22Rv1 (cell line): ENCODE measurements at regions not wholly inside any gene's neighbourhood (a gene's known extent, or its start where the extent isn't known, plus 50 kb on each side); places are given as distances from the start of the nearest gene placed in this dataset.

ENCODE experiments used
- ZFX ChIP-seq: fragments of 450-650 bp; IDR thresholded peaks from 2 replicates; pipeline ENCODE4 v1.6.1; 2017; ENCODE audit warnings: antibody characterized with exemption, borderline replicate concordance
- TF ChIP-seq, protein P1 (sequence below): fragments of 450-650 bp; IDR thresholded peaks from 2 replicates; pipeline ENCODE4 v1.5.1; 2017; ENCODE audit warnings: mild to moderate bottlenecking

DNA sequence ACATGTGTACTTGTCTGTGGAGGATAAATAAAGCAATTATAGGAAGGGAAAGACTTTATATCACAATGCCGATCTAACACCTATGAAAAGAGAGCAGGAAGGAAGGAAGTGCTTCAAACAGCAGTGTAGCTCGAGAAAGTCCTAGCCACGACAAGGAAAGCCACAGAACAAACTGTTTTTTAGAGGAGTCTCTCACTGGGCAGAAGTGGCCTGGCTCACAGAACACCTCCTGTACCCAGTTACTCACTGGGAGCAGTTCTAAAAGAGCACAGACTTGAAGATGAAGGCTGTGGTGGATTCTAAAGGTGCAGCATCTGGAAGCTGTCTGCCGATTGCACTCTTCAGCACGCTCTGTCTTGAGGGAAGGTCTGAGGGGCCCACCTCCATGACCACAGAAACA is 248.8 kb upstream of the ATP11B start:
- TF ChIP-seq, protein P1, sequence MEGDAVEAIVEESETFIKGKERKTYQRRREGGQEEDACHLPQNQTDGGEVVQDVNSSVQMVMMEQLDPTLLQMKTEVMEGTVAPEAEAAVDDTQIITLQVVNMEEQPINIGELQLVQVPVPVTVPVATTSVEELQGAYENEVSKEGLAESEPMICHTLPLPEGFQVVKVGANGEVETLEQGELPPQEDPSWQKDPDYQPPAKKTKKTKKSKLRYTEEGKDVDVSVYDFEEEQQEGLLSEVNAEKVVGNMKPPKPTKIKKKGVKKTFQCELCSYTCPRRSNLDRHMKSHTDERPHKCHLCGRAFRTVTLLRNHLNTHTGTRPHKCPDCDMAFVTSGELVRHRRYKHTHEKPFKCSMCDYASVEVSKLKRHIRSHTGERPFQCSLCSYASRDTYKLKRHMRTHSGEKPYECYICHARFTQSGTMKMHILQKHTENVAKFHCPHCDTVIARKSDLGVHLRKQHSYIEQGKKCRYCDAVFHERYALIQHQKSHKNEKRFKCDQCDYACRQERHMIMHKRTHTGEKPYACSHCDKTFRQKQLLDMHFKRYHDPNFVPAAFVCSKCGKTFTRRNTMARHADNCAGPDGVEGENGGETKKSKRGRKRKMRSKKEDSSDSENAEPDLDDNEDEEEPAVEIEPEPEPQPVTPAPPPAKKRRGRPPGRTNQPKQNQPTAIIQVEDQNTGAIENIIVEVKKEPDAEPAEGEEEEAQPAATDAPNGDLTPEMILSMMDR, result no peak
- TF ChIP-seq ZFX, result no peak
